Loucy (cell line): ENCODE measurements at regions not wholly inside any gene's neighbourhood (a gene's known extent, or its start where the extent isn't known, plus 50 kb on each side); places are given as distances from the start of the nearest gene placed in this dataset.
"Not testable (repeated sequence)": the region's sequence is repeated elsewhere in the genome, so short reads cannot be mapped to it uniquely, and the experiment has no call there.

Experiments
- CTCF ChIP-seq: fragments of 200-600 bp; sonication (generic); conservative IDR thresholded peaks from 2 replicates; pipeline ENCODE4 v1.5.1; 2014; ENCODE audit warnings: mild to moderate bottlenecking, antibody characterized with exemption, low read length
- EZH2phosphoT487 ChIP-seq: fragments of 200-600 bp; IDR thresholded peaks from 2 replicates; pipeline ENCODE4 v1.6.1; 2018; ENCODE audit warnings: antibody characterized with exemption, mild to moderate bottlenecking, moderate library complexity, borderline replicate concordance

GRCh38 chrX:10469-11458, 270.4 kb upstream of the PLCXD1 start:
- not testable (repeated sequence) for TF ChIP-seq EZH2phosphoT487, CTCF
